ENCODE measurements at regions not wholly inside any gene's neighbourhood (a gene's known extent, or its start where the extent isn't known, plus 50 kb on each side); places are given as distances from the start of the nearest gene placed in this dataset.

GRCh38 chr9:97188545-97188944 lies 118.9 kb upstream of the CCDC180 start:
- POLR2A ChIA-PET (ENCODE audit: partially characterized antibody), result interaction anchor here (0.6 to 1.1 kb wide), 2 partner anchors 10 to 63 kb away, joined by 4 to 5 read pairs; no protein-coding TSS in a partner anchor
- no peak overlapping the region for H2BK120ac ChIP-seq (replicated peaks; ENCODE audit: low read depth, low read length)
- H3K18ac ChIP-seq (ENCODE audit: extremely low read depth, low read length), result no peak overlapping the region
- H4K20me1 ChIP-seq (replicated peaks in 1 of 2; ENCODE audit: control insufficient read depth in 1 of 2, insufficient read depth in 2 of 2, low read length in 2 of 2), result no peaks in the 10 kb centered on the region
- no peaks in the 10 kb centered on the region; a peak in 1 of 7 replicates for H3K4me1 ChIP-seq (replicated peaks in 1 of 4; ENCODE audit: control insufficient read depth in 3 of 4, insufficient read depth in 4 of 4, low read length in 3 of 4)
- DNase-seq (ENCODE audit: low read depth in 1 of 2, low spot score in 2 of 2), result no peak
- H4K5ac ChIP-seq (ENCODE audit: insufficient read length, low read depth, low read length), result no peak overlapping the region
- no peaks in the 10 kb centered on the region for H3K27me3 ChIP-seq (replicated peaks in 1 of 4; ENCODE audit: control insufficient read depth in 3 of 4, extremely low read depth in 1 of 4, insufficient read depth in 3 of 4, low read length in 3 of 4)
- no peak overlapping the region for H4K91ac ChIP-seq (replicated peaks; ENCODE audit: insufficient read length, low read length)
- no peak overlapping the region for H3K23ac ChIP-seq (ENCODE audit: insufficient read length)
- H3K4me2 ChIP-seq (ENCODE audit: insufficient read depth in 1 of 2, low read depth in 2 of 2, low read length in 2 of 2), result no peak overlapping the region
- H2AK5ac ChIP-seq (ENCODE audit: low read depth, low read length), result no peak overlapping the region
- no peak overlapping the region for H3K56ac ChIP-seq (replicated peaks; ENCODE audit: insufficient read length, low read depth, low read length)
- H3K36me3 ChIP-seq (ENCODE audit: control insufficient read depth in 2 of 4, insufficient read depth in 4 of 4, low read length in 3 of 4), result peaks cover 19 to 70% (median 48%) of the 10 kb centered on the region in 4 experiments
- no peak overlapping the region for H3K27ac ChIP-seq (ENCODE audit: low read depth, low read length)
- WGBS, 2 experiments (ENCODE audit: extremely low coverage in 1 of 2, insufficient coverage in 1 of 2, insufficient read length in 1 of 2, insufficient replicate concordance in 2 of 2, low coverage in 1 of 2, low lambda C conversion rate in 2 of 2, missing lambda C conversion rate in 1 of 2), result 86% methylated on average over 3 of the region's 3 CpGs; no CpG with 5 or more reads in 1 of the 2 experiments
- H3K9ac ChIP-seq (replicated peaks in 1 of 4; ENCODE audit: extremely low read depth in 1 of 4, low read depth in 3 of 4, low read length in 3 of 4), result no peak overlapping the region
- no peak overlapping the region for H2BK20ac ChIP-seq (ENCODE audit: low read length)
- no peaks in the 10 kb centered on the region for H3K79me1 ChIP-seq (ENCODE audit: low read depth, low read length)
- no peak overlapping the region for H3K4me3 ChIP-seq (ENCODE audit: extremely low read depth in 1 of 4, insufficient read depth in 2 of 4, low read depth in 3 of 4, low read length in 4 of 4)
- H3K79me2 ChIP-seq (ENCODE audit: control insufficient read depth in 1 of 2, insufficient read depth in 2 of 2, low read length in 2 of 2), result 0 out of 4 replicates have a peak, but pooled peaks cover 0 to 3% of the 10 kb centered on the region in 2 experiments
- no peak for FAIRE-seq
- no peak overlapping the region for H3K14ac ChIP-seq (ENCODE audit: insufficient read length)
- no peak overlapping the region for H2BK12ac ChIP-seq (ENCODE audit: low read depth, low read length)
- H3K9me3 ChIP-seq (ENCODE audit: insufficient read depth in 2 of 2, low read depth in 1 of 2, low read length in 1 of 2), result no peaks in the 10 kb centered on the region
- H2AFZ ChIP-seq (ENCODE audit: low read length), result no peak overlapping the region
- no peak overlapping the region for H2BK5ac ChIP-seq (ENCODE audit: low read depth, low read length)
- CTCF ChIA-PET (ENCODE audit: partially characterized antibody), result no interaction called here
- H4K8ac ChIP-seq (ENCODE audit: extremely low read depth, insufficient read depth, low read length), result no peak overlapping the region
- no peaks in the 10 kb centered on the region for H3K23me2 ChIP-seq (ENCODE audit: low read depth, low read length)
- no peak overlapping the region for H2BK15ac ChIP-seq (ENCODE audit: low read length)
- H3K4ac ChIP-seq (replicated peaks; ENCODE audit: insufficient read length, low read depth, low read length), result no peak overlapping the region
- TF ChIP-seq PHF8 (conservative IDR thresholded peaks at IDR 0.05; ENCODE audit: low read depth, low read length), result no peak
- no peak for TF ChIP-seq RXRA (IDR thresholded peaks at IDR 0.05; ENCODE audit: insufficient read depth, low read depth, low read length)

All from H1 (cell line).